ENCODE measurements at regions not wholly inside any gene's neighbourhood (a gene's known extent, or its start where the extent isn't known, plus 50 kb on each side); places are given as distances from the start of the nearest gene placed in this dataset.

DNA sequence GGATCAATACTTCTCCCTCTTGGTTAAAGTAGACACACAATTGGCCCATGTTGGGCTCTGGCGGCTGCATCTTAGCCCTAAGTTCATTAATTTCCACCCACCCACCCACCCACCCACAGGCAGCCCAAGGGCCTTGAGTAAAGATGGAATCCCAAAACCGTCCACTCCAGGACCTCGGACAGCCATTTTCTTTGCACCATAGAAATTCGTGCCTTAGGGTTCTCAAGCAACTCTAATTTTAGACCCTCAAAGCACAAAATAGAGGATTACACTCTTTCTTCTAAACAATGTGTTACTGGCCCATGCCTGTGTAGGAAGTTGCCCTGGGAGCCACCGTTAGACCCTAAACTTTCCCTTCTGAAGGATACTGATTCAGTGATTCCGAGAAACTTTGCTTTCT lies 568.5 kb downstream of the IRX1 start:
- no peak for DNase-seq (ENCODE audit: extremely low read depth, low read depth, low spot score)

DNA sequence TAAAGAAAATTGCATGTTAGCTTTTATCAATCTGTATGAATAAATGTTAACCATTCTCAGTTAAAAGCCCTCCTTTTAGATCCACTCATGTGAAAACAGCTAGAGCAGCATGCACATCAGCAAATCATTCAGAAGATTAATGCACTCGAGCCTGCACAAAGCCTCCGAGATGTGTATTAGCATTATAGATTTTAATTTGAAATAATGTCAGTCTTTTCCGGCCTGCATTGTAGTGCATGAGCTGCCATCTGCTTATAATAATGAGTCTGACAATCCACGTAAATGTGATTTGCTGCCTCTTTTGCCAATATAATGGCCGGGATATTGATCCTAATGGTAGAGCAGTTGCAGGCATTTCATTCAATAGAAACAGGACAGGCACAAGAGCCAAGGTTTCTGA lies 585.1 kb downstream of the IRX1 start:
- DNase-seq (ENCODE audit: extremely low read depth, low read depth, low spot score) = no peak

DNA sequence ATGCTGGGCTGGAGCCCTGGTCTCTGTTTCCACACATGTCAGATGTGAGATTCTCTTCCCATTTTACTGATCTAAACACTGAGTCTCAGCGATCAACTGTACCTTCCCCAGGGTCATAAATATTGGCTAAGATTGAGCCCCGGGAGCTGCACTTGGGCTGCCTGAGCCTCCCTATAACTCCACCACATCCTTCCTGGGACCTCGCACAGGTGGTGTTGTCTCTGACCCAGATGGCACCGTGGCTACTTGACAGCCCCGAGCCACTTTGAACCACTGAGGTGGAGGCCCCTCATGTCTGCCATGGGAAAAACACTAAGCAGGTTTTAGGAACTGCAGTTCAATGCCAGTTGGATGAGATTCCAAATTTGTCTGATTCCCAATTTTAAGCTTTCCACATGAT lies 586.5 kb downstream of the IRX1 start:
- DNase-seq (ENCODE audit: extremely low read depth, low read depth, low spot score) = no peak

DNA sequence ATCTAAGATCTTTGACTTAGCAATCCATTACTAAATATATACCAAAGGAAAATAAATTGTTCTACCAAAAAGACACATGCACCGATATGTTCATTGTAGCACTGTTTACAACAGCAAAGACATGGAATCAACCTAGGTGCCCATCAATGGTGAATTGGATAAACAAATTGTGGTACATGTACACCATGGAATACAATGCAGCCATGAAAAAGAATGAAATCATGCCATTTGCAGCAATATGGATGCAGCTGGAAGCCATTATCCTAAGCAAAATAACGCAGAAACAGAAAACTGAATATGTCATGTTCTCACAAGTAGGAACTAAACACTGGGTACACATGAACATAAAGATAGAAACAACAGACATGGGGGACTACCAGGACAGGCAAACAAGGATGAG lies 589.5 kb downstream of the IRX1 start:
- no peak for DNase-seq (ENCODE audit: extremely low read depth, low read depth, low spot score)

DNA sequence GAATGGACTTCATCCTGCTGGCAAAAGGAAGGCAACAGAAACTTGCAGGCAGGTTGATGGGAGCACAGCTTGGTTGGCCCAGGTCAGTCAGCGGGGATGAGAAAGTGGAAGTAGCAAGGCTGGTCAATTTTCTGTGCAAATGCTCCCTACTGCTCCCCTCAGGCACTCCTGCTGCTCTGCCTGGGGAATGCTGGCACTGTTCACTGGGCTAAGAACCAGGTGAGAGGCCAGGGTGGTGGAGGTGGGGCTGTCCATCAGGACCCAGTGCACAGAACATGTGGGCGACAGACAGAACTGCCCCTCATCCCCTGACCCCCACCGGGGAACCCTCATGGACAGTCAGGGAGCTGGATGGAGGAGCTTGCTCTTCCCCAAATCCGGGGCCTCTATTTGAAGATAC lies 593.1 kb downstream of the IRX1 start:
- DNase-seq (ENCODE audit: extremely low read depth, low read depth, low spot score) = no peak

DNA sequence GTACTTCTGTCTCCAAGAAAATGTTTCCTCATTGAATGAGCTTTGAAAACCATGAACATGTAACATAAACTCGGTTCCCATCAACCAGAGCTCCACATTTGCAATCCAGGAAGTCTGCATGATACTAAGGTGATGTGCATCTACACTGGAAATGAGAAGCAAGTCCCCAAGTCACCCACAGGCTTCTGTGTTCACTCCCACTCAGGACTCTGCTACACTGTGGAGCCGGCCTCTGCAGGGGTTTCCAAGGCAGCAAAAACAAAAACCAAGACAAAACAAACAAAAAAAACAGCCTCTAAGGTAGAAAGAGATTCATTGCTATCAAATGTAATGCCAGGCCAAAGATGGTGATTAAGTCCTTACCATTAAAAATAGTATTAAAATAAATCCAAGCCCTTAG lies 593.7 kb downstream of the IRX1 start:
- DNase-seq (ENCODE audit: extremely low read depth, low read depth, low spot score) = no peak

DNA sequence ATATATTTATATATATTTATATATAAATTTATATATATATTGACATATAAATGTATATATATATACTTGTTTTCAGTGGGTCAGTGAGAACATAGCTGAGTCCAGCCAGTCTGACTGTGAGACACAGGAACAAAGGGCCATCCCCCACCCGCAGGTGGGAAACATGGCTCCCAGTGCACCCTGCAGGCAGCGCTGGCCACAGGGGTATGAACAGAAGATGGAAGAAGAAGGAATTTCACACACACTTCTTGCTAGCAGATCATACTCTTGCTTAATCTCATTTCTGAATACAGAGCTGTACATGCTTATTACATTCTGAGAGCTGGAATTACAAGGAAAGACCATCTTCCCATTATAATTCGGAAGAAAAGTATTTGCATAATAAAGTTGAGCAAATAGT lies 595.4 kb downstream of the IRX1 start:
- DNase-seq (ENCODE audit: extremely low read depth, low read depth, low spot score) = no peak

DNA sequence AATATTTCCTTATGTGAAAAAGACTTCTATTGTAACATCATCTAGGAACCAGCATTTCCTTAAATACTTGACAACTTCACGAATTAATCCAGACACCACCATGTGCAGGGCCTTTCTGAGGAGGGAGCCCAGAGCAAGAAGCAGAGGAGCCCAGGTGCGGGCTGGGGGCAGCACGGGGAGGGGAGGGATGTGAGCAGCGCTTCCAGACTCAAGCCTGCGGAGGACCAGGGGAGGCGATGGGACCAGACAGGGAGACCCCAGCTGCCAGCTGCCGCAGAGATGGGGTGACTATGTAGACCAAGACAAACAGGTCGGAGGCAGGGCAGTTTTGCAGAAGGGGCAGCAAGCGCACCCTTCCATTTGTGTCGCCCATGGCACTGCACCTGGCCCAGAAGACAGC lies 596.1 kb downstream of the IRX1 start:
- no peak for DNase-seq (ENCODE audit: extremely low read depth, low read depth, low spot score)

DNA sequence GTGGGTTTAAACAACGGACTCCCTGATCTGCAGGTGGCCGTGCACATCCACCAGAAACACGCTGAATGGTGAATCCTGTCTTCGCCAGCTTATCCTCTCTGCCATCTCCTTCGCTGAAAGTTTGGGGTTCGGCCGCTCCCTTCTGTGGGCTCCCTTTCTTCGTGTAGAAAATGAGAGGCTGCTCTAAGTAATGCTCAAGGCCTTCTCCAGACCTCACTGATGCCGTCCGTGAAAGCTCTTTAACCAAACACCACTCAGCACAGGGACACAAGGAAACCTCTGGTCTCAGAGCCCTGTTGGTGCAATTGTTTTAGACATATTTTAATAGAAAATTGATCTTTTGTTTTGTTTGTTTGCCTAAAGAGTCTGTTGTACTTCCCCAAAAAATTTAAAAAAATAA lies 596.5 kb downstream of the IRX1 start:
- DNase-seq (ENCODE audit: extremely low read depth, low read depth, low spot score) = no peak

DNA sequence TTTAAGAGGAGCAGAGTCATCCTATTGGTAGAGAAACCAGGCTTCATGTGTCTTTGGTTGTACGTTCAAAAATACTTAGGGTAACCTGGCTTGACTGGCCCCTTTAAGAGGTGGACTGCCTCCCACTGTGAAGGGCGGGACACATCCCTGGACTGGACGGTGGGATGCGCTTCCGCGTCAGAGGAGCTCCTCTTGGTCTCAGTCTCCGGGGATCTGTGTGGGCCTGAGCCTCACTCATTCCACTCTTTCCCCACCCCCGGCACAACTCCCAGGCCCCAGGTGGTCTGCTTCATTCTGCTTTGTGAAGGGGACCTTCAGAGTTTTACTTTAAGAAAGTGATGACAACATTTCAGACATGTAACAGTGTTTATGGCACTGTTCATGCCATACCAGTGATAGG lies 601.1 kb downstream of the IRX1 start:
- DNase-seq (ENCODE audit: extremely low read depth, low read depth, low spot score) = no peak

DNA sequence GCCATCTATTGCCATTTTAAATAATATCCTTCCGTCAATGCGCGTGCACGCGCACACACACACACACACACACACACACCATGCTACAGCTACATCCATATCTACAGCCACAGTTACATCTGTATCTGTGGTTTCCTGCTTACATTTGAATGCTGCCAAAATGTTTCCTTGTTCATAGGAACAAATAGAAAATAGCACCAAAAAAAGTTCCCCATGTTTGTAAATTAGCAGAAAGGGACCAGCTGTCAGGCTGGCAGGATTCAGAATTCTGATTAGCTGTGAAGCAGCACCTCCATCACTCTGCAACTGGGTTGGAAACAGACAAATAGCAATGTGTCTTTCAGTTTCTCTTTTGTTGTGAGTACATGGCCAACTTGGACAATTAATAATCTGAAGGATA lies 601.5 kb downstream of the IRX1 start:
- DNase-seq (ENCODE audit: extremely low read depth, low read depth, low spot score) = no peak

DNA sequence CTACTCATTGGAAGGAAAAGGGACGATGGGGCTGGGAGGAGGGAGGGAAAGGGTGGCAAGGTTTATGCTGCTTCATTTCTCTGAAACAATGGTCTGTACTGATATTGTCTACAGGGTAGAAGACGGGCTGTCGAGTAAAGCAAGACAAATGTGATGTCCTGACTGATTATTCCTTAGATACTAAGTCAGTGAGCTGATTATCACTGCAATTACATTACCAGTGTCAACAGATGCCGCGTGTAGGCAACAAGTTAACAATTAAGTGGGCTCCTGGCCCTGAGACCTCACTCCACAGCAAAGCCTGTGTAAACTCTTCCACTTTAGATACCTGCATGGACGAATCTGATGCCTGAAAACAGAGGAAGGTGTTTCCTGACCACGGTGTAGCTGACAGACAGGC lies 602.8 kb downstream of the IRX1 start:
- no peak for DNase-seq (ENCODE audit: extremely low read depth, low read depth, low spot score)

DNA sequence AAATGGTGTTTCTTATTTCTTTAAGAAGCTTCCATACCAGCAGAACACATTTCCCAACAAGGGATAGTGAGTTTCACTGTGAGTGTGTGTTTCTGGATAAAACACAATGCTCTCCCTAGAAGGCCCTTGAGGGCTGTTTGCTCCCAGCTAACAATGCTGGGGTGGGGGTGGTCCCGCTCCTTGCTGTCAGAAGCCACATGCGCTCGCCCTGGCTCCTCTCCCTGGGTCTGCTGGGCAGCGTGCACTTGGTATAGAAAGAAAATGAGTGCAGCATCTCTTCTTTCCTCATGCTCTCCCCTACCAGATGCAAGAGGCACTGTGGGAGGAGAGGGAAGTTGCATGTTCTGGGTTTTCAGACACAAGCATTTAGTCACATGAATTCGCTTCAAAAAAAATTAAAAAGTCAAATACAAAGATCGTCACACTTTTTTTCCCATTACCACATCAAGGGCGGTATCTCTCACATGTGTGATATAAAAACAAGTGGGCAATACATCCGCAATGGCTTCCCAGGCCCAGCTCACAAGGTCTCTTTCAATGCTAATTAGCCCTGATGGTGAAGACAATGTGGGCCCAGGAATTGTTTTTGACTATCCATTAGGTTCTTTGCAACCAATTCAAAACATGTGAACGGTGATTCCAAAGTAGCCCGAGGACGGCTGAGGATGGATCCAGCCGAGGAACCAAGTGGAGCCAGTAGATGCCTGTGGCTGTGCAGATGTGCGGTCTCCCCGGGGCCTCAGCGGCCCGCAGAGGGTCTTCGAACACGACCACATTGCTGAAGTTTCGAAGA lies 603.6 kb downstream of the IRX1 start:
- DNase-seq (ENCODE audit: extremely low read depth, low read depth, low spot score) = no peak

DNA sequence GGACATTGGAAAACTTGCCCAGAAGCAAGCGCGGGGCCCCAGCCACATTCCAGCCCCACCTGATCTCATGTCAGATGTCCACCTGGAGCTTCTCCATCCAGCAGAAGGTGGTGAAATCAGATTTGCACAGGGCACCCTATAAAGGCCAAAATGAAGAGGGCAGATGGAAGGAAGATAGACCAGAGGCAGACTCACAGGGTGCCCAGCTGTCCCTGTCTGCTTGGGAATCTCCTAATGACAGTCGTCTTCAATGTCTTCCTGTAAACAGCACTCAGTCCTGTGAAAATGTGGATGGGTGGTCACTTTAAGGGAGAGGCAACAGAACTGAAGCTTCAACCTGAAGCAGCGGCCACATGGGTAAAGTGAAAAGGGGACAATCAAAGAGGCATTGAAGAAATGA lies 607.5 kb downstream of the IRX1 start:
- no peak for DNase-seq (ENCODE audit: extremely low read depth, low read depth, low spot score)

DNA sequence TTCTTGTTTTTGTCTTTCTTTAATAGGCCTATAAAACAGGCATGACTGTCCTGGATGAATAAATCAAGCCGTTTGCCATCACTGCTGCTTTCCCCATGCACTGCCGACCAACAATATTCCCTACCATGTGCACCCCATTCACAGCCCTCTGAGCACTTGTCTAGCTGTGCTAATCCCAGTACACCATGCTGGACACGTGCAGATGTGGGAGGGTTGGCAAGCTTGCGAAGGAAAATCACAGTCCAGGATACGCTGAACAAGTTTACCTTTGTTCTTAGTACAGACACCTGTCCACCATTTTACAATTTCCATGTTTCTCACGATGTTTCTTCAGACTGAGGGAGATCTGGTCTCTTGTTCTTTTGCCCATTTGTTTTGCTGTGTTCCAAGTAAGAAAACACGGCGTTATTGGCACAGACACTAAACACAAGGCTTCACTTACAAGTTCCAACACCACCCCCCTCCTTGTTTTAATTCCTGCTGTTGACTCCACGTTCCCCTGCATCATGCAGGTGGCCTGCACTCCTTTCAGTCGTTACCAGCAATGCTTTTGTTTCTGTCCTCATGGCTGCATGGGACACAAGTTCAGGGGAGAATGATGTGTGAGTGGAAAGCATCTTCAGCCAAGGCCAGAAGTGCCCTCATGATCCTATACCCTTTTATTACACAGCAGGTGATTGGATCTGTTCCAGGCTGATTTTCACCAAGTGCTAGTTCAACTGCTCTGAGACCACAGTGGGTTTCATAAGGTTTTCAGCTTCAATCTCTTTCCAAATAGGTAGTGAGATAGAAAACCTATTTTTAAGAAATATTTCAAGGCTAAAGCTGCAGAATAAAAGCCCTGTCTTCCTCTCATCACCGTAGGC lies 608.9 kb downstream of the IRX1 start:
- DNase-seq (ENCODE audit: extremely low read depth, low read depth, low spot score) = no peak

DNA sequence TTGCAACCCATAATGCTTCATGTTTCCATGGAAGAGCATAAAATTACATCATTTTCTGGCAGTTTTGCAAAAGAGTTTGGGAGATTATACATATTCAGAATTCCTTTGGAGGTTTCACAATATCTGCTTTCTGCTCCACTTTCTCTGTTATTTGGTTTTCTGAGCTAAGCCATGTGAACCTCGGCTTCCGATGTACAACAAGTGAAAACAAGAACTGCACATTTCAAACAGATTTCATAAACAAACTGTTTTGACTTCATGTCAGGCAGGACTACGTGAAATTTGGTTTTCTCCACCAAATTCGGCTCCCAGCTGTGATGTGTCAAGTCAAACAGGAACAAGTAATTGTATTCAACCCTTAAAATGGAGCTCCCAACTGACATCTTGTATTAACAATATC lies 609.8 kb downstream of the IRX1 start:
- DNase-seq (ENCODE audit: extremely low read depth, low read depth, low spot score) = no peak

DNA sequence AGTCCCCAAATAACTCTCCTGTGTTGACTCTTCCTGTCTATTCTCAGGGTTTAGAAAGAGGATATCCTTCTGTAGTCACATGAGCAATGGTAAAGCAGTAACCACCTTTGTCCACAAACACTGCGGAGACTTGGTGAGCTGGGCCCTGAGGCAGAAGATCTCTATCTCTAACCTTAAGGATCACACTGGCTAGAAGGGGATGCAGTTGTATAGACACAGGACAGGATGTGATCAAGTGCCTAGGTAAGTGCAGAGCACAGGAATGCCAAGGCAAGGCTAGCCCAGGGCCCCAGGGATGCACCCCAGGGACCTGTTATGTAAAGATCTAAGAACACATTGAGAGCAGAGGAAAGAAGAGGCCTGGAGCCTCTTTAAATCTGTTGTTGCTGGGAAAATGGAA lies 610.5 kb downstream of the IRX1 start:
- DNase-seq (ENCODE audit: extremely low read depth, low read depth, low spot score) = no peak

DNA sequence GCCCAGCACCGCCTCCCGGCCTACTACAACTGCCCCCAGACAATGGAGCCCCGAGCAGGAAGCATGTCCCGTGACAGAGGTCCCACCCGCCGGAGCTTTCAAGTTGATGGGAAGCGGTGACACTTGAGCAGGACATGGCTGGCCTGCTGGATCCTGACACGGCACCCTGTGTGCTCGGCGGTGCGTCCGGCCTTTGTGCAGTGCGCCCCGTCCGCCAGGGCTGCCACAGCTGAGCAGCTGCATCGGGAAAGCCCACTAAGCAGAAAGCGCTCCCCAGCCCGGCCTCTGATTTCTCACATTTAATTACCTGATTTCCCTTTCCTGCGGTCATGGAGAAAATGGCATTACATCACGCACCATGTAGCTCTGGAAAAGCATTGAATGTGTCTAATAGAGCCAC lies 611.9 kb downstream of the IRX1 start:
- no peak for DNase-seq (ENCODE audit: extremely low read depth, low read depth, low spot score)

DNA sequence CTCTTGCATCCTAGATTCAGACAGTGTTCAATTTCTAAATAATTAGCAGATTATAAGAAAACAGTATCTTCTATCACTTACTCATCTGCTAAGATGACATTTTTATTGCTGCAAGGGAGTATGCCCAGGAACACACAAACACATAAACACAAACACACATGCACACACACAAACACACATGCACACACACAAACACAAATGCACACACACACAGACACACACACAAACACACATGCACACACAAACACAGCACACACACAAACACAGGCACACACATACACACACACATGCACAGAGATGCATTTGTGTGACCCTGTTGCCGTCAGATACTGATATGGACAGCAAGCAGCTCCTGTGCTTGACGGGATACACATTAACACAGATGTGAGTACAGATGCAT lies 612.9 kb downstream of the IRX1 start:
- no peak for DNase-seq (ENCODE audit: extremely low read depth, low read depth, low spot score)

DNA sequence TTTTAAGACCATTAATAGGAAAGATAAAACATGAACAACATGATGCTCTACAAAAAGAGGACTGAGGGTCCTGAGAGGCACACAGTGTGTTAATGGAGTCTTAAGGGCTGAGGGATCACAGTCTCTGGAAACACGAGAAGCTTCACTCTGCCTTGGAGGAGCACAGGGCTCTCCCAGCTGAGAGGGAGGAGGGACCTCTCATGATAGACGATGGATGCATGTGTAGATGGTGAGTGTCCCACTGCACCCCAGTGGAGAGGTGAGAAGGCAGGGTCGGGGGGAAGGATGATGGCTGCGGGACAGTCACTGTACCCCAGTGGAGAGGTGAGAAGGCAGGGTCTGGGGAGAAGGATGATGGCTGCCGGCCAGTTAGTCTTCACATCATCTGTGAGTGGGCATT lies 613.4 kb downstream of the IRX1 start:
- no peak for DNase-seq (ENCODE audit: extremely low read depth, low read depth, low spot score)

DNA sequence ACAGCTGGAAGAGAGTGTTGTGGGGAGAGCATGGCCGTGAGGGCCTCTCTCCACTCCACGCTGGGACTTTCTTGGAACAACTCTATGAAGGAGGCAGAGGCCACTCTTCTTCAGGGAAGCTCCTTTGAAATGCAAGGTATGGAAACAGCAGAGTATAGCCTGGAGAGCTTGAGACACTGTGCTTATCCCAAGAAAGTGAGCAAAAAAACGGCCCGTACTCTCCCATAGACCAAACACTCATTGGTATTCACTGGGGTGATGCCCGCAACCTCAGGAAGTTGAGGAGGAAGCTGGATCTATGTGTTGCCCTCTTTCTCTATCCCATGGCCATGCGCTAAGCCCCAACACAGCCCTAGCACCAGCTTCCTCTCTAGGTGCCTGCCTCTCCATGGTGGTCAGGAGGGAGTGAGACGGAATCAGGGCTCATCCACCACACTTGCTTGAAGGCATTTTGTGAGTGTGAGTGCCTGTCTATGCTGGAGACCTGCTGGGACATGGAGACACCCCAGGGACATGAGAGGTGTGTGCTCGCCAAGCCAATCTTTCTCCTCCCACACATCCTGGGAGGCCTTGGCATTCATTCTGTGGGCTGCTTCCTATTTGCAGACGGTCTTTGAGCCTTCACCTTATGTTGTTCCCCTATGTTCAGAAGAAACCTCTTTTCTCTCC lies 616.6 kb downstream of the IRX1 start:
- DNase-seq (ENCODE audit: extremely low read depth, low read depth, low spot score) = no peak
